Rectal smooth muscle tissue (tissue), 1 donor: ENCODE measurements at regions not wholly inside any gene's neighbourhood (a gene's known extent, or its start where the extent isn't known, plus 50 kb on each side); places are given as distances from the start of the nearest gene placed in this dataset.

ENCODE experiments used
- H3K27ac ChIP-seq: one replicate; pipeline ENCODE4 v1.7.0; 2013; ENCODE audit warnings: low read depth, low read length, inconsistent platforms
- H3K27me3 ChIP-seq: one replicate; pipeline ENCODE4 v1.7.0; 2013; ENCODE audit warnings: low read length; ENCODE audit not compliant: control insufficient read depth, insufficient read depth
- H3K36me3 ChIP-seq: one replicate; pipeline ENCODE4 v1.7.0; 2013; ENCODE audit warnings: low read length; ENCODE audit not compliant: control insufficient read depth, insufficient read depth
- H3K4me1 ChIP-seq: one replicate; pipeline ENCODE4 v1.7.0; 2013; ENCODE audit warnings: low read length; ENCODE audit not compliant: control insufficient read depth, insufficient read depth
- H3K4me3 ChIP-seq: one replicate; pipeline ENCODE4 v1.7.0; 2013; ENCODE audit warnings: low read length
- H3K9ac ChIP-seq: one replicate; pipeline ENCODE4 v1.7.0; 2013; ENCODE audit warnings: low read length

GRCh38 chrX:137245183-137245582, 211.4 kb upstream of the GPR101 start:
- Histone ChIP-seq H3K9ac (no peak overlapping the region), H3K4me1 (no peaks in the 10 kb centered on the region), H3K27ac (no peak overlapping the region), H3K36me3 (no peaks in the 10 kb centered on the region), H3K27me3 (no peaks in the 10 kb centered on the region), H3K4me3 (no peak overlapping the region)

GRCh38 chrX:137236837-137237236, 203.0 kb upstream of the GPR101 start:
- Histone ChIP-seq H3K4me1 (no peaks in the 10 kb centered on the region), H3K27ac (no peak overlapping the region), H3K9ac (no peak overlapping the region), H3K27me3 (no peaks in the 10 kb centered on the region), H3K4me3 (no peak overlapping the region), H3K36me3 (no peaks in the 10 kb centered on the region)

- Histone ChIP-seq H3K27me3 (no peaks in the 10 kb centered on the region), H3K9ac (no peak overlapping the region), H3K36me3 (no peaks in the 10 kb centered on the region), H3K4me1 (no peaks in the 10 kb centered on the region), H3K4me3 (no peak overlapping the region), H3K27ac (no peak overlapping the region)
These were observed 201.0 kb upstream of the GPR101 start for GRCh38 chrX:137234651-137235402.

- Histone ChIP-seq H3K27me3 (no peaks in the 10 kb centered on the region), H3K36me3 (no peaks in the 10 kb centered on the region), H3K9ac (no peak overlapping the region), H3K4me1 (no peaks in the 10 kb centered on the region), H3K27ac (no peak overlapping the region), H3K4me3 (no peak overlapping the region)
These were observed 199.7 kb upstream of the GPR101 start for GRCh38 chrX:137233478-137233877.

GRCh38 chrX:137227151-137227550, 193.4 kb upstream of the GPR101 start:
- Histone ChIP-seq H3K9ac (no peak overlapping the region), H3K36me3 (no peaks in the 10 kb centered on the region), H3K4me3 (no peak overlapping the region), H3K27ac (no peak overlapping the region), H3K27me3 (peaks cover 3% of the 10 kb centered on the region), H3K4me1 (no peaks in the 10 kb centered on the region)

- no peaks in the 10 kb centered on the region for H3K4me1 ChIP-seq
- H3K4me3 ChIP-seq = no peak overlapping the region
- H3K27ac ChIP-seq = no peak overlapping the region
- no peak overlapping the region for H3K9ac ChIP-seq
- H3K36me3 ChIP-seq = no peaks in the 10 kb centered on the region
- H3K27me3 ChIP-seq = no peaks in the 10 kb centered on the region
These were observed 181.7 kb upstream of the GPR101 start for GRCh38 chrX:137215467-137215866.

- Histone ChIP-seq H3K27ac (no peak overlapping the region), H3K4me1 (no peaks in the 10 kb centered on the region), H3K4me3 (no peak overlapping the region), H3K36me3 (no peaks in the 10 kb centered on the region), H3K9ac (no peak overlapping the region), H3K27me3 (no peaks in the 10 kb centered on the region)
These were observed 178.4 kb upstream of the GPR101 start for GRCh38 chrX:137212078-137212632.

- no peak overlapping the region for H3K27ac ChIP-seq
- H3K36me3 ChIP-seq = no peaks in the 10 kb centered on the region
- H3K27me3 ChIP-seq = no peaks in the 10 kb centered on the region
These were observed 164.2 kb upstream of the GPR101 start for GRCh38 chrX:137198040-137198439.

GRCh38 chrX:137195991-137196390, 162.2 kb upstream of the GPR101 start:
- Histone ChIP-seq H3K9ac (no peak overlapping the region), H3K27me3 (no peaks in the 10 kb centered on the region), H3K27ac (no peak overlapping the region), H3K4me3 (no peak overlapping the region), H3K4me1 (no peaks in the 10 kb centered on the region), H3K36me3 (no peaks in the 10 kb centered on the region)

More at GRCh38 chrX:137198040-137198439, 164.2 kb upstream of the GPR101 start:
- no peak overlapping the region for H3K9ac ChIP-seq
- H3K4me3 ChIP-seq = no peak overlapping the region
- no peaks in the 10 kb centered on the region for H3K4me1 ChIP-seq

- H3K36me3 ChIP-seq = no peaks in the 10 kb centered on the region
- H3K27ac ChIP-seq = no peak overlapping the region
- no peak overlapping the region for H3K9ac ChIP-seq
- H3K27me3 ChIP-seq = no peaks in the 10 kb centered on the region
- no peaks in the 10 kb centered on the region for H3K4me1 ChIP-seq
- no peak overlapping the region for H3K4me3 ChIP-seq
These were observed 161.5 kb upstream of the GPR101 start for GRCh38 chrX:137195296-137195695.

GRCh38 chrX:137194164-137194563, 160.4 kb upstream of the GPR101 start:
- Histone ChIP-seq H3K27ac (no peak overlapping the region), H3K9ac (no peak overlapping the region), H3K27me3 (no peaks in the 10 kb centered on the region)

GRCh38 chrX:137187540-137187939, 153.7 kb upstream of the GPR101 start:
- Histone ChIP-seq H3K4me1 (no peaks in the 10 kb centered on the region), H3K4me3 (no peak overlapping the region), H3K27me3 (no peaks in the 10 kb centered on the region), H3K36me3 (no peaks in the 10 kb centered on the region), H3K27ac (no peak overlapping the region), H3K9ac (no peak overlapping the region)

More at GRCh38 chrX:137194164-137194563, 160.4 kb upstream of the GPR101 start:
- Histone ChIP-seq H3K36me3 (no peaks in the 10 kb centered on the region), H3K4me1 (no peaks in the 10 kb centered on the region), H3K4me3 (no peak overlapping the region)

GRCh38 chrX:137178392-137178791, 144.6 kb upstream of the GPR101 start:
- no peak overlapping the region for H3K9ac ChIP-seq
- H3K4me1 ChIP-seq = no peaks in the 10 kb centered on the region
- no peak overlapping the region for H3K4me3 ChIP-seq
- no peaks in the 10 kb centered on the region for H3K27me3 ChIP-seq
- no peak overlapping the region for H3K27ac ChIP-seq
- H3K36me3 ChIP-seq = no peaks in the 10 kb centered on the region
